AG09319 (cell line): ENCODE measurements at regions not wholly inside any gene's neighbourhood (a gene's known extent, or its start where the extent isn't known, plus 50 kb on each side); places are given as distances from the start of the nearest gene placed in this dataset.

Experiments
- DNase-seq: peaks from one replicate; pipeline ENCODE4 v3.0.0-alpha.2; 2010; ENCODE audit warnings: low read depth; ENCODE audit errors: extremely low read depth
- CTCF ChIP-seq: IDR thresholded peaks from 2 replicates; pipeline ENCODE4 v1.5.1; 2011; ENCODE audit warnings: low read depth, mild to moderate bottlenecking, inconsistent platforms, low read length, moderate library complexity

GRCh38 chr22:27552176-27552575 lies 249.4 kb downstream of the MN1 start:
- DNase-seq = no peak
- TF ChIP-seq CTCF = no peak

- no peak for TF ChIP-seq CTCF
- DNase-seq = no peak
Observed at GRCh38 chr22:27552863-27553262, 248.7 kb downstream of the MN1 start.

- no peak for TF ChIP-seq CTCF
- peak; percentile 7 for DNase-seq
Observed at GRCh38 chr22:27554106-27554811, 247.3 kb downstream of the MN1 start.

- TF ChIP-seq CTCF = no peak
- no peak for DNase-seq
Observed at GRCh38 chr22:27554841-27555456, 246.6 kb downstream of the MN1 start.

GRCh38 chr22:27556371-27556770 lies 245.2 kb downstream of the MN1 start:
- TF ChIP-seq CTCF = no peak
- DNase-seq = no peak

GRCh38 chr22:27557286-27558008 lies 244.1 kb downstream of the MN1 start:
- no peak for DNase-seq
- TF ChIP-seq CTCF = no peak
